Endothelial cell (in vitro differentiated cells): ENCODE measurements at regions not wholly inside any gene's neighbourhood (a gene's known extent, or its start where the extent isn't known, plus 50 kb on each side); places are given as distances from the start of the nearest gene placed in this dataset.

Experiments used
- DNase-seq: peaks from one replicate; pipeline ENCODE4 v3.0.0; 2021; ENCODE audit warnings: low spot score
- H3K27ac Mint-ChIP-seq: one replicate; pipeline ENCODE4 v1.8.0; 2021; ENCODE audit warnings: mixed read lengths, inconsistent platforms; ENCODE audit not compliant: unreplicated experiment
- H3K27me3 Mint-ChIP-seq: one replicate; pipeline ENCODE4 v1.8.0; 2021; ENCODE audit warnings: mild to moderate bottlenecking, moderate library complexity, mixed read lengths, inconsistent platforms; ENCODE audit not compliant: unreplicated experiment
- H3K36me3 Mint-ChIP-seq: one replicate; pipeline ENCODE4 v1.8.0; 2021; ENCODE audit warnings: mild to moderate bottlenecking, low read depth, mixed read lengths, inconsistent platforms; ENCODE audit not compliant: unreplicated experiment
- H3K4me1 Mint-ChIP-seq: one replicate; pipeline ENCODE4 v1.8.0; 2021; ENCODE audit warnings: mild to moderate bottlenecking, mixed read lengths, inconsistent platforms; ENCODE audit not compliant: unreplicated experiment
- H3K4me3 Mint-ChIP-seq: one replicate; pipeline ENCODE4 v1.8.0; 2021; ENCODE audit warnings: mild to moderate bottlenecking, mixed read lengths, inconsistent platforms; ENCODE audit not compliant: unreplicated experiment
- H3K9me3 Mint-ChIP-seq: one replicate; pipeline ENCODE4 v1.8.0; 2021; ENCODE audit warnings: mixed read lengths, inconsistent platforms; ENCODE audit not compliant: unreplicated experiment
- CTCF ChIP-seq: fragments of 200-600 bp; sonication (generic); IDR thresholded peaks from one replicate; pipeline ENCODE4 v1.5.0; 2021; ENCODE audit warnings: antibody characterized with exemption; ENCODE audit not compliant: unreplicated experiment

GRCh38 chr9:70474413-70474812, 60.0 kb upstream of the KLF9 start:
- peaks cover 15% of the 10 kb centered on the region for H3K4me1 Mint-ChIP-seq

GRCh38 chr9:70472268-70473249, 58.1 kb upstream of the KLF9 start:
- Mint-ChIP-seq H3K4me3 (no peak overlapping the region), H3K27me3 (peaks cover 1% of the 10 kb centered on the region), H3K4me1 (peaks cover 15% of the 10 kb centered on the region), H3K9me3 (no peaks in the 10 kb centered on the region), H3K27ac (peak overlapping the region; percentile 53), H3K36me3 (no peaks in the 10 kb centered on the region)
- TF ChIP-seq CTCF: no peak
- no peak for DNase-seq

More at GRCh38 chr9:70474413-70474812, 60.0 kb upstream of the KLF9 start:
- Mint-ChIP-seq H3K27ac (no peak overlapping the region), H3K4me3 (no peak overlapping the region), H3K9me3 (no peaks in the 10 kb centered on the region), H3K27me3 (peaks cover 1% of the 10 kb centered on the region), H3K36me3 (no peaks in the 10 kb centered on the region)
- DNase-seq: no peak
- no peak for TF ChIP-seq CTCF

- H3K4me1 Mint-ChIP-seq: peaks cover 15% of the 10 kb centered on the region
- H3K27ac Mint-ChIP-seq: no peak overlapping the region
- TF ChIP-seq CTCF: no peak
- no peaks in the 10 kb centered on the region for H3K9me3 Mint-ChIP-seq
- H3K36me3 Mint-ChIP-seq: no peaks in the 10 kb centered on the region
- peaks cover 3% of the 10 kb centered on the region for H3K27me3 Mint-ChIP-seq
- H3K4me3 Mint-ChIP-seq: no peak overlapping the region
- no peak for DNase-seq
Measured at GRCh38 chr9:70470050-70471015, 55.9 kb upstream of the KLF9 start.

GRCh38 chr9:70468291-70468690, 53.8 kb upstream of the KLF9 start:
- no peaks in the 10 kb centered on the region for H3K36me3 Mint-ChIP-seq
- H3K4me3 Mint-ChIP-seq: no peak overlapping the region
- no peak for DNase-seq
- H3K9me3 Mint-ChIP-seq: no peaks in the 10 kb centered on the region
- H3K27ac Mint-ChIP-seq: no peak overlapping the region
- H3K4me1 Mint-ChIP-seq: peaks cover 15% of the 10 kb centered on the region
- H3K27me3 Mint-ChIP-seq: peaks cover 3% of the 10 kb centered on the region
- TF ChIP-seq CTCF: no peak
